OCI-LY7 (cell line): ENCODE measurements at regions not wholly inside any gene's neighbourhood (a gene's known extent, or its start where the extent isn't known, plus 50 kb on each side); places are given as distances from the start of the nearest gene placed in this dataset.

Experiments
- CTCF ChIP-seq: fragments of 200-600 bp; sonication (generic); conservative IDR thresholded peaks from 2 replicates; pipeline ENCODE4 v1.5.1; 2014; ENCODE audit warnings: mild to moderate bottlenecking, antibody characterized with exemption, low read length, moderate library complexity, mixed read lengths
- EZH2phosphoT487 ChIP-seq: fragments of 200-600 bp; sonication (generic); IDR thresholded peaks from 2 replicates; pipeline ENCODE4 v1.6.1; 2018; ENCODE audit warnings: low read depth, borderline replicate concordance, mild to moderate bottlenecking, mixed run types, antibody characterized with exemption, low read length, moderate library complexity, mixed read lengths

DNA sequence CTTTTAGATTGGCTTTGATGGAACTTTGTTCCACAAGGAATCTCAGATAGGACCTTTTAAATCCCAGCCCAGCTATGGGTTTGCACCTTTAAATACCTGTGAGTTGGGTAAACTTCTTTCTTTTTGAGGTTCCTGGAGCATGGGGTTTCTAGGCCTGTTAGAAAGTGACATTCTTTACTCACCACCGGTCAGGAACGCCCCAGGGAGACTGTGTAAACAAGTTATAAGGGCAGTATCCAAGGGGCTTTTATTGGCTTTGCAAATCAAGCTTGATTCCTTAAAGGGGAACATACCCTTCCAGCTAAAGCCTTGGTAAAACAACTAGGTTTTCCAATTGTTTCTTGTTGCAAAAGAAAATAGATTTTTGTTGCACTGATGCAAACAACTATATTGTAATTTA, 93.4 kb downstream of the TENT5D start:
- TF ChIP-seq CTCF = no peak
- TF ChIP-seq EZH2phosphoT487 = no peak
